ENCODE measurements at regions not wholly inside any gene's neighbourhood (a gene's known extent, or its start where the extent isn't known, plus 50 kb on each side); places are given as distances from the start of the nearest gene placed in this dataset.

GRCh38 chr12:116504438-116504837 lies 54.7 kb upstream of the MAP1LC3B2 start:
- TF ChIP-seq, protein P1, sequence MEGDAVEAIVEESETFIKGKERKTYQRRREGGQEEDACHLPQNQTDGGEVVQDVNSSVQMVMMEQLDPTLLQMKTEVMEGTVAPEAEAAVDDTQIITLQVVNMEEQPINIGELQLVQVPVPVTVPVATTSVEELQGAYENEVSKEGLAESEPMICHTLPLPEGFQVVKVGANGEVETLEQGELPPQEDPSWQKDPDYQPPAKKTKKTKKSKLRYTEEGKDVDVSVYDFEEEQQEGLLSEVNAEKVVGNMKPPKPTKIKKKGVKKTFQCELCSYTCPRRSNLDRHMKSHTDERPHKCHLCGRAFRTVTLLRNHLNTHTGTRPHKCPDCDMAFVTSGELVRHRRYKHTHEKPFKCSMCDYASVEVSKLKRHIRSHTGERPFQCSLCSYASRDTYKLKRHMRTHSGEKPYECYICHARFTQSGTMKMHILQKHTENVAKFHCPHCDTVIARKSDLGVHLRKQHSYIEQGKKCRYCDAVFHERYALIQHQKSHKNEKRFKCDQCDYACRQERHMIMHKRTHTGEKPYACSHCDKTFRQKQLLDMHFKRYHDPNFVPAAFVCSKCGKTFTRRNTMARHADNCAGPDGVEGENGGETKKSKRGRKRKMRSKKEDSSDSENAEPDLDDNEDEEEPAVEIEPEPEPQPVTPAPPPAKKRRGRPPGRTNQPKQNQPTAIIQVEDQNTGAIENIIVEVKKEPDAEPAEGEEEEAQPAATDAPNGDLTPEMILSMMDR (IDR thresholded peaks at IDR 0.05) = no peak
- TF ChIP-seq POLR2AphosphoS5 (IDR thresholded peaks at IDR 0.05; ENCODE audit: low read depth, low read length) = no peak
- no peak for TF ChIP-seq SIN3A (IDR thresholded peaks at IDR 0.05; ENCODE audit: borderline replicate concordance, insufficient read depth, low read depth, low read length)
- TF ChIP-seq, protein P2, sequence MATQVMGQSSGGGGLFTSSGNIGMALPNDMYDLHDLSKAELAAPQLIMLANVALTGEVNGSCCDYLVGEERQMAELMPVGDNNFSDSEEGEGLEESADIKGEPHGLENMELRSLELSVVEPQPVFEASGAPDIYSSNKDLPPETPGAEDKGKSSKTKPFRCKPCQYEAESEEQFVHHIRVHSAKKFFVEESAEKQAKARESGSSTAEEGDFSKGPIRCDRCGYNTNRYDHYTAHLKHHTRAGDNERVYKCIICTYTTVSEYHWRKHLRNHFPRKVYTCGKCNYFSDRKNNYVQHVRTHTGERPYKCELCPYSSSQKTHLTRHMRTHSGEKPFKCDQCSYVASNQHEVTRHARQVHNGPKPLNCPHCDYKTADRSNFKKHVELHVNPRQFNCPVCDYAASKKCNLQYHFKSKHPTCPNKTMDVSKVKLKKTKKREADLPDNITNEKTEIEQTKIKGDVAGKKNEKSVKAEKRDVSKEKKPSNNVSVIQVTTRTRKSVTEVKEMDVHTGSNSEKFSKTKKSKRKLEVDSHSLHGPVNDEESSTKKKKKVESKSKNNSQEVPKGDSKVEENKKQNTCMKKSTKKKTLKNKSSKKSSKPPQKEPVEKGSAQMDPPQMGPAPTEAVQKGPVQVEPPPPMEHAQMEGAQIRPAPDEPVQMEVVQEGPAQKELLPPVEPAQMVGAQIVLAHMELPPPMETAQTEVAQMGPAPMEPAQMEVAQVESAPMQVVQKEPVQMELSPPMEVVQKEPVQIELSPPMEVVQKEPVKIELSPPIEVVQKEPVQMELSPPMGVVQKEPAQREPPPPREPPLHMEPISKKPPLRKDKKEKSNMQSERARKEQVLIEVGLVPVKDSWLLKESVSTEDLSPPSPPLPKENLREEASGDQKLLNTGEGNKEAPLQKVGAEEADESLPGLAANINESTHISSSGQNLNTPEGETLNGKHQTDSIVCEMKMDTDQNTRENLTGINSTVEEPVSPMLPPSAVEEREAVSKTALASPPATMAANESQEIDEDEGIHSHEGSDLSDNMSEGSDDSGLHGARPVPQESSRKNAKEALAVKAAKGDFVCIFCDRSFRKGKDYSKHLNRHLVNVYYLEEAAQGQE (IDR thresholded peaks at IDR 0.05; ENCODE audit: insufficient read depth in 1 of 2, low read depth in 2 of 2, low read length in 1 of 2) = no peak
- no peak for TF ChIP-seq TCF7L2 (IDR thresholded peaks at IDR 0.05; ENCODE audit: low read depth, low read length)
- peaks cover 56% of the 10 kb centered on the region for H3K4me1 ChIP-seq (ENCODE audit: control insufficient read depth, insufficient read depth, low read length)
- CTCF ChIA-PET = no interaction called here
- H3K27ac ChIP-seq (ENCODE audit: low read length) = peak overlapping the region; percentile 86
- POLR2A ChIA-PET = interaction anchor here (0.7 kb wide), 1 partner anchor 157 kb away, joined by 4 read pairs; no protein-coding TSS in a partner anchor
- no peaks in the 10 kb centered on the region for H3K9me3 ChIP-seq (ENCODE audit: control insufficient read depth, insufficient read depth, low read depth, low read length)
- ATAC-seq = no peak
- no peaks in the 10 kb centered on the region for H3K36me3 ChIP-seq (ENCODE audit: control insufficient read depth, insufficient read depth, low read length)
- no peak overlapping the region for H3K4me3 ChIP-seq (ENCODE audit: low read depth in 2 of 2, low read length in 2 of 2)
- no peaks in the 10 kb centered on the region for H3K27me3 ChIP-seq (ENCODE audit: control insufficient read depth, insufficient read depth, low read length)
- in situ Hi-C loops (cut with HindIII; ENCODE audit: low pct_unique_long_range_greater_than_20kb, low sequenced_read_pairs) = no loop called here
- intact Hi-C loops (cut with micrococcal nuclease; ENCODE audit: unreplicated experiment) = no loop called here
- no peak for DNase-seq (ENCODE audit: low read depth, low spot score)
- BruUV-seq (replicated peaks) = no TSS peak

DNA sequence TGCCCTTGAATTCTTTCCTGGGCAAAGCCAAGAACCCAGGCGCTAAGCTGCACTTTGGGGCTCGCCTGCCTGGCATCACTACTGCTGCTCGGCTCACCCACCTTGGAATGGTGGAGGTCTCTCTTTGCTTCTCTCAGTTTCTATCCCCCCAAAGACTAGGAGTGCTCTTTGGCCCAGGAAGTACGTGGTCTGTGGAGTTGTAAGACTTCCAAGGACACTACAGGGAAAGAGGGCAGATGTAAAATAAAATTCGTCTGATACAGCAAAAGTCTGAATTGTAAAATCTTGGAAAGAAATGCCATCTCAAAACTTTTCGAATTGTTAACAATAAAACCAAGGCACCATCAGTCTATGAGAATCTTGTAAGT lies 52.5 kb upstream of the MAP1LC3B2 start:
- peaks cover 62% of the 10 kb centered on the region for H3K4me1 ChIP-seq (ENCODE audit: control insufficient read depth, insufficient read depth, low read length)
- H3K4me3 ChIP-seq (ENCODE audit: low read depth in 2 of 2, low read length in 2 of 2) = peak overlapping the region in 1 of 2 experiments; percentile 7; a peak in 1 of 4 replicates
- H3K27ac ChIP-seq (ENCODE audit: low read length) = peak overlapping the region; percentile 86
- no peak for ATAC-seq
- no peak for DNase-seq (ENCODE audit: low read depth, low spot score)
- intact Hi-C loops (cut with micrococcal nuclease; ENCODE audit: unreplicated experiment) = no loop called here
- TF ChIP-seq POLR2AphosphoS5 (IDR thresholded peaks at IDR 0.05; ENCODE audit: low read depth, low read length) (no peak), SIN3A (IDR thresholded peaks at IDR 0.05; ENCODE audit: borderline replicate concordance, insufficient read depth, low read depth, low read length) (no peak), TCF7L2 (IDR thresholded peaks at IDR 0.05; ENCODE audit: low read depth, low read length) (no peak)
- TF ChIP-seq, protein P1 (IDR thresholded peaks at IDR 0.05) = no peak
- TF ChIP-seq, protein P2 (IDR thresholded peaks at IDR 0.05; ENCODE audit: insufficient read depth in 1 of 2, low read depth in 2 of 2, low read length in 1 of 2) = no peak
- H3K27me3 ChIP-seq (ENCODE audit: control insufficient read depth, insufficient read depth, low read length) = no peaks in the 10 kb centered on the region
- H3K36me3 ChIP-seq (ENCODE audit: control insufficient read depth, insufficient read depth, low read length) = no peaks in the 10 kb centered on the region
- ChIA-PET CTCF (no interaction called here), POLR2A (no interaction called here)
- no peaks in the 10 kb centered on the region for H3K9me3 ChIP-seq (ENCODE audit: control insufficient read depth, insufficient read depth, low read depth, low read length)
- in situ Hi-C loops (cut with HindIII; ENCODE audit: low pct_unique_long_range_greater_than_20kb, low sequenced_read_pairs) = no loop called here
- BruUV-seq (replicated peaks) = no TSS peak

Data from Panc1 (cell line).